ENCODE measurements at regions not wholly inside any gene's neighbourhood (a gene's known extent, or its start where the extent isn't known, plus 50 kb on each side); places are given as distances from the start of the nearest gene placed in this dataset.
"Not testable (repeated sequence)": the region's sequence is repeated elsewhere in the genome, so short reads cannot be mapped to it uniquely, and the experiment has no call there.

DNA sequence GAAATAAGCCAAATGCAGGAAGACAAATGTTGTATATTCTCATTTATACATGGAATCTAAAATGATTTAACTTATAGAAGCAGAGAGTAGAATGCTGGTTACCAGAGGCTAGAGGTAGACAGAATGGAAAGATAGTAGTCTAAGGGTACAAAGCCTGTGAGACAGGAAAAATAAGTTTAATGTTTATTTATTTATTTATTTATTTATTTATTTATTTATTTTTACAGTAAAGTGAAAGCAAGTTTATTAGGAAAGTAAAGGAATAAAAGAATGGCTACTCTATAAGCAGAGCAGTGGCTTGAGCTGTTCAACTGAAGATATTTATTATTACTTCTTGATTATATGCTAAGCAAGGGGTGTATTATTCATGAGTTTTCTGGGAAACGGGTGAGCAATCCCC, 203.2 kb downstream of the LAS1L start:
- DNase-seq (ENCODE audit: low read depth): no peak

DNA sequence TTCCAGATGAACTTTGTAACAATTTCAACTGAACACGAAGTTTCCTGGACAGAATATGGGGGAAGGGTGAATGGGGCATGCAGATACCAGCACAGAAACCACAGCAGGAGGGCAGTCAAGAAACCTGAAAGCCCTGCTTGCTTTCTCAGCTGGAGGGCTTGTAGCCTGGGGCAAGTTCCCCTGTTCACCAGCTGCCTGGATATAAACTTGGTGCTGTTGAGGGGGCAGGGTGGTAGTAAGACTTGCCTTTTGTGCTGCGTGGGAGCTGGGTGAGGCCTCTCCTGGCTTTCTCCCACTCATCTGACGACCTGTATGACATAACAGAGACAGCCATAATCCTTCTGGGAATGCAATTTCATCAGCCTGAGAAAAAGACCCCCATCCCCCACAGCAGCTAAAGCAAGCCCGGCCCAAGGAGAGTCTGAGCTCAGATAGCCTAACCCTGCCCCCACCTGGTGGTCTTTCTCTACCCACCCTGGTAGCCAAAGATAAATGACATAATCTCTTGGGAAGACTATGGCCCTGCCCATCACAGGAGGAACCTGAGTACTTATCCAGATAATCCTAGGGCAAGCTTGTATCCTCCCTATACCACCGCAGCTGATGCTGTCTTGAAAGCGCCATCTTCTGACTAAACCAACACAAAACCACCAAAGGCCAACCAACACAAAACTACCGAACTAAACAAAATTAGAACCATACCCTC, 234.3 kb downstream of the LAS1L start:
- DNase-seq (ENCODE audit: low read depth): no peak

DNA sequence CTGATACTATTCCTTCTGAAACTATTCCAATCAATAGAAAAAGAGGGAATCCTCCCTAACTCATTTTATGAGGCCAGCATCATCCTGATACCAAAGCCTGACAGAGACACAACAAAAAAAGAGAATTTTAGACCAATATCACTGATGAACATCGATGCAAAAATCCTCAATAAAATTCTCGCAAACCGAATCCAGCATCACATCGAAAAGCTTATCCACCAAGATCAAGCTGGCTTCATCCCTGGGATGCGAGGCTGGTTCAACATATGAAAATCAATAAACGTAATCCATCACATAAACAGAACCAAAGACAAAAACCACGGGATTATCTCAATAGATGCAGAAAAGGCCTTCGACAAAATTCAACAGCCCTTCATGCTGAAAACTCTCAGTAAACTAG, 251.7 kb downstream of the LAS1L start:
- not testable (repeated sequence) for DNase-seq (ENCODE audit: low read depth)

DNA sequence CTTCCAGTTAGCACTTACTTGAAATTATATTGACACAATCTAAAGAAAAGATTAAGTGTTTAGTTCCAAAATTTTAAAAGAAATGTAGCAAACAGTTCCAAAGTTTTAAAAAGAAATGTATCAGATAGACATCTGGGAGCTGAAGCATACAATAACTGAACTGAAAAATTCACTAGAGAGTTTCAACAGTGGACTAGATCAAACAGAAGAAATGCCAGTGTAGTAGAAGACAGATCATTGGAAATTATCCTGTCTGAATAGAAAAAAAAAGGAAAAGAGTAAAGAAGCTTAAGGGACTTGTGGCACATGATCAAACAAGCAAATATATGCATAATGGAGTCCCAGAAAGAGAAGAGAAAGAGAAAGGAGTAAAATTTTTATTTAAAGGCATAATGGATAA, 261.4 kb downstream of the LAS1L start:
- DNase-seq (ENCODE audit: low read depth): no peak

DNA sequence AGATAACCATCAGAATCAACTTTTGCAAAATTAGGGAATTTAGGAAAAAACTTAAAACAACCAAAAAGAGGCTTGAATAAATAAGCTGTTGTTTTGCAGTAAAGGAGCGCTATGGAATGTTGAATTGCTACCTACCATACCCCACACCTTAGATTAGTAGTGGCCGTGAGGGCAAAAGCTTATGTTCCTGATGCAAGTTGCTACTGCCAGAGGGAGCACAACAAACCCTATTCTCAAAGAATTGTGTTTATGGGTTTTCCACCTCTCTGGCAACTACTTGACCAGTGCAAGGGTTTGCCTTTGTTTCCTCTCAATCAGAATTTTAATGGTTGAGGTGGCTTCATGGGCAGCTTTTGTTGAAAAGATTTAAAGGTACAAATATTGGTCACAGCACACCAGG, 268.1 kb downstream of the LAS1L start:
- no peak for DNase-seq (ENCODE audit: low read depth)

DNA sequence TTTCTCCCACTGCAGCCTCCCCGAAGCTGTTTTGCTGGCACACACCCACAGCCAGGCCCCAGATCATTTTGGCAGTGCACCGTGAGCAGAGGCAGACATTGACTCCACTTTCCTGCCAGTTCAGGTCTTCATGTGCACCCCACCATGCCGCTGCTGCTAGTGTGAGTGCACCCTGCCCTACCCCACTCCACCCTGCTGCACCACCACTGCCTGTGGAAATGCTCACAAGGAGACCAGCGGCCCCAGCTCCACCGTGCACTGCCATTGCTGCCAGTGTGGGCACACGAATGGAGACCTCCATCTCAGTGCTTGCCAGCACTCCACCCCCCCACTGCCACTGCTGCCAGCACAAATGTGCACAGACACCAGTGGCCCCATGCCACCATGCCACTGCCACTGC, 277.6 kb upstream of the ZC4H2 start:
- DNase-seq (ENCODE audit: low read depth): no peak

DNA sequence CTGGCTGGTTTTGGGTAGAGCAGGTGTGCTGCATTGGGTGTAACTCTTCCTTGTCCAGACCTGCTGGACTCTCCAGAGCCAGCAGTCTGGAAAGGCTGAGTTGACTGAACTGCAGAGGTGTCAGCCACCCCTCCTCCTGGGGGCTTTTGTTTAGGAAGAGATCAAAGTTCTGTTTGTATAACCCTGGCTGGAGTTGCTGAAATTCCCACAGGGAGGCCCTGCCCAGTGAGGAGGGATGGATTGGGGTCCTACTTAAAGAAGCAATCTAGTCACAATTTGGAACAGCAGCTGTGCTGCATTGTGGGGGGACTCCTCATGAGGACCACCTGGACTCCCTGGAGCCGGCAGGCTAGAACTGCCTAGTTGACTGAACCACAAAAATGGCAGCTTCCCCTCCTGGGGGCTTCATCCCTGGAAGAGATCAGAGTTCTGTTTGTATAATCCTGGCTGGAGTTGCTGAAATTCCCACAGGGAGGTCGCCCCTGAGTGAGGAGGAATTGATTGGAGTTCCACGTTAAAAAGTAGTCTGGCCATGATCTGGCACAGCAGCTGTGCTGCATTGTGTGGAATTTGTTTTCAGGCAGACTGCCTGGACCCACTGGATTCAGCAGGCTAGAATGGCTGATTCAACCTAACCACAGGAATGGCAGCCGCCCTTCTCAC, 264.9 kb upstream of the ZC4H2 start:
- no peak for DNase-seq (ENCODE audit: low read depth)

DNA sequence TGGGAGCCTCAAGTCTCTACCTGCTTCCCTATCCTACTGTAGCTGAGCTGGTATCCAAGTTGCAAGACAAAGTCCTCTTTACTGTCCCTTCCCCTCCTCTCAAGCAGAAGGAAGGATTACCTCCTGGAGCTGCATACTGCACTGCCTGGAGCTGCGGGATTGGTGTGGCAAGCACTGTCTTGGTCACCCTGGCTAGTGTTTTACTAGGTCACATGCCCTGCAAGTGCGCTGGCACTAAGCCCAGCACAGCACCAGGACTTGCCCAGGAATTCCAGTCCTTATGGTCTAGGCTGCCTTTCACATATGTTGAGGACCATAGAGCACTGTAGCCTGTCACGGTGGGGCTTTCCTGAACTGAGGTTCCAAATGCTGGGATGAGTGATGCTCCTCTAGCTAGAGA, 227.3 kb upstream of the ZC4H2 start:
- DNase-seq (ENCODE audit: low read depth): no peak

DNA sequence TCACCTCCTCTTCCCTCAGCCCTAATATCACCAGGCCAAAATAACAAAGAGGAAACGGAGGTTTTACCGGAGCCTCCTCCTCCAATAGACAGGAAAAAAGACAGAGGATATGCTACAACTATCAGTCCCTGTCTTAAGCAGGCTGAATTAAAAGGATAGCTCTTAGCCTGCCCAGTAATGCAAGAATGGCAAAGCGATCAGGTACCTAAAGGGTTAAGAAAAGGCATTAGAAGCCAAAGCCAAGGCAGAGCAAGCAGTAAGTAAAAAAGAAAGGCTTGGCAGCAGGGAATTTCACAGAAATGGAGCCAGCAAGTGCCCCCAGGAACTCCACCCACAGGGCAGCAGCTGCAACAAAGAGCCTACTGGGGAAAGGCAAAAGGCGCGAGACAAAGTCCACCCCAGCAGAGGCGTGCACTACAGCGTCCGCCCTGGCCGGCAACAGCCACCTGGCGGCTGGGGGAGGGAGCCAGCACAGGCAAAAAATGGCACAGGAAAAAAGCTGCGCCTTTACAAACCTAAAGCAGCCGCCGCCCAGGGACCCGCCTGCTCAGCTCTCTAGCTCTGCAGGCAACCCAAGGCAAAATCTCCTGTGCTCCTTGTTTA, 220.6 kb upstream of the ZC4H2 start:
- no peak for DNase-seq (ENCODE audit: low read depth)

DNA sequence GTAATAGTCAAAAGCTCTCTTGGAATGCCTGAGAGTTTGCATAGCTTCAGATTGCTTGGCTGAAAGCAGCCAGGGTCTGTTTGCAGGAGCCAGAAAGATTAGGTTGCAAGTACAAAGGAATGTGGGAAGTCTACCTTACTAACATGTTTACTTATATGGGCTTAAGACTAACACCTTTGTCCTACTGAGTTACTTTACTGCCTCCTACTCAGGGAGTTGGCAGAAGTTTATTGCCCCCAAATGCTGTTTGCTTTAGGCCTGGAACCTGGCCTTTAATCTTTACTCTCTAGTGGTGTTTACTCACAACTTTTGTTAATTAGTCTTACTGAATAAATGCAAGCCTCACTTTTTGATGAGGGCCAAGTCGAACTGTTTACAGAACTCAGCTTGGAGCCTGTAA, 219.4 kb upstream of the ZC4H2 start:
- DNase-seq (ENCODE audit: low read depth): no peak

DNA sequence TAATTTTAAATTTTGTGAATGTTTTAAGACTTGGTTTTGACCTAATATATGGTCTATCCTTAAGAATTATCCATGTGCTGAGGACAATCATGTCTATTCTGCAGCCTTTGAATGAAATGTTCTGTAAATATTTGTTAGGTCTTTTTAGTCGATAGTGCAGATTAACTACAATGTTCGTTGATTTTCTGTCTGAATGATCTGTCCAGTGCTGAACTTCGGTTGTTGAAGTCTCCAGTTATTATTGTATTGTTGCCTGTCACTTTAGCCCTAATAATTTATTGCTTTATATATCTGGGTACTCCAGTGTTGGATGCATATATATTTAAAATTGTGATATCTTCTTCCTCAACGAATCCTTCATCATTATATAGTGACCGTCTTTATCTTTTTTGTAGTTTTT, 218.3 kb upstream of the ZC4H2 start:
- DNase-seq (ENCODE audit: low read depth): no peak

DNA sequence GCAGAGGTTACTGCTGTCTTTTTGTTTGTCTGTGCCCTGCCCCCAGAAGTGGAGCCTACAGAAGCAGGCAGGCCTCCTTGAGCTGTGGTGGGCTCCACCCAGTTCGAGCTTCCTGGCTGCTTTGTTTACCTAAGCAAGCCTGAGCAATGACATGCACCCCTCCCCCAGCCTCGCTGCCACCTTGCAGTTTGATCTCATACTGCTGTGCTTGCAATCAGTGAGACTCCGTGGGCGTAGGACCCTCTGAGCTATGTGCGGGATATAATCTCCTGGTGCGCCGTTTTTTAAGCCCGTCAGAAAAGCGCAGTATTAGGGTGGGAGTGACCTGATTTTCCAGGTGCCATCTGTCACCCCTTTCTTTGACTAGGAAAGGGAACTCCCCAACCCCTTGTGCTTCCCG, 187.1 kb upstream of the ZC4H2 start:
- DNase-seq (ENCODE audit: low read depth): not testable (repeated sequence)

DNA sequence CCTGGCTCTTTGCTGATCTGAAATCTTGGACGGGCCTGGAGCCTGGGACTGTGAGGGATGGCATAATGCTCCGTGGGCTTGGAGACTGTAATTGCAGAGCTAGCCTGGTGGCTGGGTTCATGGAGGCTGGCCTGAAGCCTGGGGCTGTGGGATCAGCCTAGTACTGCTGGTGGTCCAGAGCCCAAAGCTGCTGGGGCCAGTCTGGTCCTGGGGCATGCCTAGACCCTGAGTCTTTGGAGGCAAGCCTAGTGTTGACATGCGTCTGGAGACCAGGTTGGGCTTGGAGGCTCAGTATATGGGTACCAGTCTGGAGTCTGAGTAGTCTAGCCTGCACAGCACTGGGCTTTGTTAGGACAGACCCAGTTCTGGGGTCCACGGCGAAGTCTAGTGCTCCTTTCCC, 172.0 kb upstream of the ZC4H2 start:
- no peak for DNase-seq (ENCODE audit: low read depth)

DNA sequence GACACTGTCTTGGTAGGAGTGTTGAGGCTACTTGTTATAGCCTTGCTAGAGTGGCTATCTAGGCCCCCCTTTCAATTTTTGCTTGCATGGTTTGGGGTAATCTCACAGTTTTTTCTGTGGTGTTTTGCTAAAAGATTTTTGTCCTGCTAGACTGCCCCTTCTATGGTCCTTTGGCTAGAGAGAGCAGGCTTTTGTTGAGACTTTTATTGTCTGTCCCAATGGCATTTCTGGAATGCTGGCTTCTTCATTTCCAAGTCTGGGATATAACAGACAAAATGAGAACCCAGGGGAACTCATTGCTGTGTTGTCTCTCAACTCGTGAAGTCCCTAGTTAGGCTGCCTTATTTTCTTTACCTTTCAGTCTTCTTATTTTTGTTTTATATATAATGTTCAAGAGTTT, 160.2 kb upstream of the ZC4H2 start:
- DNase-seq (ENCODE audit: low read depth): no peak

DNA sequence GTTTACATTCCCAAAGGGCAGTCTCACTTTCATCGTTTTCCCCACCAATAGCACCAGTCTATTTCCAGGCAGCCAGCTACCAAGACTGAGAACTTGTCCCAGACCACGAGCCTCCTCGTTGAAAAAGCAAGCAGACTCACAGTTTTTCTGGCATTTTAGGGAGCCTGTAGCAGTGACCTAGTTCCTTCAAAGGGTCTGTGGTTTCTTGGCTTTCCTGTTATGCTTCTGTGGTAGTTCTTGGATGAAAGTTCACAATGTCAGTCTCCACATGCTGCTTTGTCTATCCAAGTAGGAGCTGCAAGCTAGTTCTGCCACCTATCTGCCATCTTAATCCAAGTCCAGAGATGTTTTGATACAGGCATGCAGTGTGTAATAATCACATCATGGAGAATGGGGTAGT, 151.6 kb upstream of the ZC4H2 start:
- no peak for DNase-seq (ENCODE audit: low read depth)

DNA sequence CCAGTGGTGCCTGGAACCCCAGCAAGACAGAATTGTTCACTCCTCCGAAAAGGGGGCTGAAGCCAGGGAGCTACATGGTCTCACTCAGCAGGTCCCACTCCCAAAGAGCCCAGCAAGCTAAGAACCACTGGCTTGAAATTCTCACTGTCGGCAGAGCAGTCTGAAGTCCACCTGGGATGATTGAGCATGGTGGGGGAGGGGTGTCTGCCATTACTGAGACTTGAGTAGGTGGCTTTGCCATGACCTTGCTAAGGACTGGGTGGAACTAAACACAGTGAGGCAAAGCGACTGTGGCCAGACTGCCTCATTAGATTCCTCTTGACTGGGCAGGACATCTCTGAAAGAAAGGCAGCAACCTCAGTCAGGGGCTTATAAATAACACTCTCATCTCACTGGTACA, 122.6 kb upstream of the ZC4H2 start:
- no peak for DNase-seq (ENCODE audit: low read depth)

DNA sequence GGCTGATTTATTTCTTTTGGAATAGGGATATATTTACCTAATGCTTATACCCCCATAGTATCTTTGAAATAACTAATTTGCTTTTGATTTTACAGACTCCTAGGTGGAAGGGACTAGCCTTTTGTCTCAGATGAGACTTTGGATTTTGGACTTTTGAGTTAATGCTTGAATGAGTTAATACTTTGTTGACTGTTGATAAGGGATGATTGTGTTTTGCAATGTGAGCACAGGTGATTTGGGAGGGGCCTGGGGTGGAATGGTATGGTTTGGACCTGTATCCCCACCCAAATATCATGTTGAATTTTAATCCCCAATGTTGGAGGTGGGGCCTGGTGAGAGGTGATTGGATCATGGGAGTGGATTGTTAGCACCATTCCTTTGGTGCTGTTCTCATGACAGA, 117.4 kb upstream of the ZC4H2 start:
- DNase-seq (ENCODE audit: low read depth): no peak

DNA sequence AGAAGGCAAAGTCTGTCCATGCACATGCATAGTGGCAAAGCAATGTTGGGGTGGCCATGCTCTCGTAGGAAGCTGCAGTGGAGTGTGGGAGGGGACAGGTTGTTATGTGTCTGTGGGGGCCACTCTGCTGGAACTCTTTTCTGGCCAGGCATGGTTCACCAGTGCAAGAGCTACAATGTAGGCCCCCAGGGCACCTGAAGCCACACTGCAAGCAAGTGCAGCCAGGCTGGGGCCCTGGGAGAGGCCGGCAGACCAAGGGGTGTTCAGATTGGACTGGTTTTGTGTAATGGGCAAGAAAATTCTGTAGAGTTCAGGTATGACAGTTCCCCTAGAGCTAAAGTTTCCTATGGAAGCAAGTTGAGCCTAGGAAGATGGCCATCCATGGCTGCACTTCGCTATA, 97.0 kb upstream of the ZC4H2 start:
- no peak for DNase-seq (ENCODE audit: low read depth)

DNA sequence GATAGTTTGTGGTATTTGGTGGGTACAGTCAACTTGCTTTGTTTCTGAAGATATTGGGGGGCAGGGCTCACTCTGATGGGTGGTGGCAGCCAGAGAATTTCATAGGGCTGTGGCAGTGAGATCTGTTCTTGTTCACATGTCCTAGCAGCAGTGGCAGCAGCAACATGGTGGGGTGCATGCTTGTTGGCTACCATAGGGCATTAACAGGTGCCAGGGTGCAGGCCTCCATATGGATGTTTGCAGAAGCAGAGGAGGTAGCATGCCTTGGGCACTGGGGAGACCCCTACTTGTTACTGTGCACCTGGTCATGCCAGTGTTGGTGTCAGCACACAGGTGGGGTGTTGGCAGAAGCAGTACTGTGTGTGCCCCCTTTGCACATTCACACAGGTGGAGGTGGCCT, 96.3 kb upstream of the ZC4H2 start:
- no peak for DNase-seq (ENCODE audit: low read depth)

DNA sequence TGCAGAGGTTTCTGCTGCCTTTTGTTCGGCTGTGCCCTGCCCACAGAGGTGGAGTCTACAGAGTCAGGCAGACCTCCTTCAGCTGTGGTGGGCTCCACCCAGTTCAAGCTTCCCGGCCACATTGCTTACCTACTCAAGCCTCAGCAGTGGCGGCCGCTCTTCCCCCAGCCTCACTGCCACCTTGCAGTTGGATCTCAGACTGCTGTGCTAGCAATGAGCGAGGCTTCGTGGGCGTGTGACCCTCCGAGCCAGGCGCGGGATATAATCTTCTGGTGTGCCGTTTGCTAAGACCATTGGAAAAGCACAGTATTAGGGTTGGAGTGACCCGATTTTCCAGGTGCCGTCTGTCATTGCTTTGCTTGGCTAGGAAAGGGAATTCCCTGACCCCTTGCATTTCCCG, 82.4 kb upstream of the ZC4H2 start:
- DNase-seq (ENCODE audit: low read depth): not testable (repeated sequence)

DNA sequence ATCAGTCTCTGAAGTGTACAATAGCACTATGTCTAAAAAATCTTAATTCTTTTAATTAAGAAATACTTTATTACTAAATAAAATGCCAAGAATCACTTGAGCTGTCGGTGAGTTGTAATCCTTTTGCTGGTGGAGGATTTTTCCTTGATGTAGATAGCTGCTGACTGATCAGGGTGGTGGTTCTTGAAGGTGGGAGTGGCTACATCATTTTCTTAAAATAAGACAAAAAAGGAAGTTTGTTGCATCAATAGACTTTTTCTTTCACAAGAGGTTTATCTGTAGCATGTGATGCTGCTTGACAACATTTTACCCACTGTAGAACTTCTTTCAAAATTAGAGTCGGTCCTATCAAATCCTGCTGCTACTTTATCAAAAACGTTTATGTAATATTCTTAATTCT, 68.8 kb upstream of the ZC4H2 start:
- DNase-seq (ENCODE audit: low read depth): no peak

DNA sequence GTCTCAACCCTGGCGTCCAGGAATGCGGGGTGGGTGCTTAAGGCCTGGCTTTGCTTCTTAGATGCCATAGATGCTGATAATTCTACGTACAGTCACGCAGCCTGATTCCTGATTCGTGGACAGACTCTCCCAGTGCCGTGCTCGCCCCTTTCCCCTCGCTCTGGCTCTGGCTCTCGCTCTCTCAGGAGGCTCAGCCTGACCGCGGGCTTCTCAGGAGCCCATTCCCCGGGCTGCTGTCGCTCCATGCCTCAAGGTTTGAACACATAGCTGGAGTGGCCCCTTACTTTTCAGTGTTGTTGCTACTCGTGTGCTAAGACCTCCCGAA, 59.2 kb upstream of the ZC4H2 start:
- DNase-seq (ENCODE audit: low read depth): no peak

DNA sequence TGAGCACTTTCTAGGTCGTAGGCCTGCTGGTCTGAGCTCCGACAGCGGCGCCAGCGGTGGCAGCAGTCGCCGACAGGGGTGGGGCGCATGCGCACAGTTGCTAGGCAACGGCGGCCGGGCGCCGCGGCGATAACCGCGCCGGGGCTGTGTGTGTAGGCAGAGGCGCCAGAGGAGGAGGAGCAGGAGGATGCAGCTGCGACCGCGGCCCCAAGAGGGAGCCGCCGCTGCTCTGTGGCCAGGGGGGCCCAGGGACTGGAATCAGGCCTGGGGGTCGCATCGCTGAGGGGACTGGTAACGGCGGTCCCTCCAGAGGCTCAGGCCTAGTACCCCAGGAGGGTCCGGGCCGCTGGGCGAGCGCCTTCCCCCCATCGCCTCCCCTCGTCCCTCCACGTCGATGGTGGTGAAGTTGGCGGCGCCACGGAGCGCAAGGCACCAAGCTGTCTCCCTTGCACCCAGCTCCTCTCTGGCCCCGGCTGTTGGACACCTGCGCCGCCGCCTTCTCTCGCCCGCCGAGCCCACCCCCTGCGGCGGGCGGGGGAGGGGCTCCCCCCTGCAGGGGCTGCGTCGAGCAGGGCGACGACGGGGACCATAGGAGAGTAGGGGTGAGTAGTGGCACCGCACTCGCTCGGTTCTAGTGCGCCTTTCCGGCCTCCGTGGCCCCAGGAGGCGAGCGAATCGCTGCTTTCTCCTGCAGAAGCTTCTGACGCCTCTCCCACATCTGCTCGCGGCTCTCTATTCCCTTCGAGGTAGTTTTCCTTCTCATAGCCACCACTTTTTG, 58.6 kb upstream of the ZC4H2 start, which contains the start of gene ZC3H12B:
Gene ZC3H12B (plus strand): TSS at position 159 of the 778 bp plus-strand sequence.
- DNase-seq (ENCODE audit: low read depth): peak; percentile 69

Data from fibroblast of the conjunctiva (primary cell).